ENCODE measurements at regions not wholly inside any gene's neighbourhood (a gene's known extent, or its start where the extent isn't known, plus 50 kb on each side); places are given as distances from the start of the nearest gene placed in this dataset.

DNA sequence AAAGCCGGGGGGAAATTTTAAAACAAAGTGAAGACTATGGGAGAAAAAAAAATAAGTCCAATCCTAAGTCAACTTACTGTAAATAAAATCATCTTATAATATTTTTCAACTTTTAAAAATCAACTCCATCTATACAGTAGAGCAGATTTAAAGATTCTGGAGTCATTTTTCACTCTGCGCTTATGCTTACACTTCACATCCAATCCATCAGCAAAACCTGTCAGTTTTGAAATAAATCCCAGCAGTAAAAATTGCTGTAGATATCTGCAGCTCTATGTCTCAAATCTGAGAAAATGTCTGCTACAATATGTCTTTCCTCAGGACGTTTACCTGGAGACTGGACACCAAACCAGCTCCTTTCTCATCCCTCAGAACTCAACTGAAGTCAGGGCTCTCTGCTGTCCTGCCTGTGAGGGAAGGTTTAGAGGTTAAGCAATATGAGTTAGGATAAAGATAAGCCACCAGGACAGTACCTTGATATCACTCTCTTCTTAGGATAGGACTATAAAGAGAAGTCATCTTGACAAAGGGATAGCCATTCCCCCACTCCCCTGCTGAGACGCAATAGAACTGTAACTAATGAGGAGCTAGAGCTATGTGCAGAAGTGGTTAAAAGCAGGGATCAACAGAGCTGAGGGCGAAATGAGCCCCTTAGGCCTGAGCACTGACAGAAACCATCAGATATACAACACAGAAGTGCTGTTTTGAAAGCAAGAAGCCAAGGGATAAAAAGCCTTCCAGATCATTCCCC, 254.7 kb upstream of the KLHL1 start:
- no peak for DNase-seq

GRCh38 chr13:70357031-70357430, 248.8 kb upstream of the KLHL1 start:
- DNase-seq, result no peak

DNA sequence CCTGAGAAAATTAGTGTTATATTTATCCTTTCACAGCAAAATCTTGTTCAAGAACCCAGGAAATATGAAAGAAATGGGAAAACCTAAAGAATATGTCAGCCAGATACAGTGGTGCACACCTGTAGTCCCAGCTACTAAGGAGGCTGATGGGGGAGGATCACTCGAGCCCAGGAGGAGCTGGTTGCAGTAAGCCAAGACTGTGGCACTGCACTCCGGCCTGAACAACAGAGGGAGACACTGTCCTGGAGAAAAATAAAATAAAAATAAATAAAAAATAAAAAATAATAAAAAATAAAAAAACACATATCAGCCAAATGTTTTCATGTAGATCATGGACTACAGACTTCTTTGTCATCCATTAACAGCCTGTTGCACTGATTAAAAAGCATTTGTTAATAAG, 244.8 kb upstream of the KLHL1 start:
- DNase-seq, result no peak

GRCh38 chr13:70347947-70348620, 239.8 kb upstream of the KLHL1 start:
- DNase-seq, result no peak

DNA sequence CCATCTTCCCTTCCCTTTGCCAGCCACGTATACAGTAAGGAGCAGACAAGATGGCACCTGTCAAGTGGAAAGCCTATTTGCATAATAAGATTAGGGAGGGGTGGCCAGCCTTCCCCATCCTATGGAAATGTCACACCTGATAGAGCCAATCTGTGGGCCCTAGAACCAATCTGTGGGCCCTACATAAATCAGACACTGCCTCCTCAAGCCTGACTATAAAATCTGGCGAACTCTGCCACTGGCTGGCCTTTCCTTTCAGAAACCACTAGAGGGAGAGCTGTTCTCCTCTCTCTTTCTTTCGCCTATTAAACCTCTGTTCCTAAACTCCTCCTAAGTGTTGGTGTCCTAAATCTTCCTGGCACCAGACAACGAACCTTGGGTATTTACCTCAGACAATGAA, 231.5 kb upstream of the KLHL1 start:
- DNase-seq, result no peak

DNA sequence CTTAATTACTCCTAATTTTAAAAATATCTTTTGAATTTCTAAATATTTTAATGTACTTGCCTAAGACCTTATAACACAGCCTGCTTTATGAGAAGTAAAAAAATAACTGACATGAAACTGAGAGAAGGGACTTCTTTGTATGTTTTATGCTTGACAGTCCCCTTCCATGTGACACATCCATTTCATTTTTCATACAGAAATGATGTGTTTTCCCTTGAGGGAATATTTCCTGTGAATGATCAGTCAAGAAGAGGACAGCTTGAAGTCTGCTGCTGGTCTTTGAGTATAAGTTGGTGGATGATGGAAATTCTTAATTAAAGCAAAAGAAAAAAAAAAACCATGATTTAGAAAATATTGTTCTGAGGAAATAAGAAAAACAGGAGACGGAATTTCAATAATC, 230.4 kb upstream of the KLHL1 start:
- DNase-seq, result no peak

DNA sequence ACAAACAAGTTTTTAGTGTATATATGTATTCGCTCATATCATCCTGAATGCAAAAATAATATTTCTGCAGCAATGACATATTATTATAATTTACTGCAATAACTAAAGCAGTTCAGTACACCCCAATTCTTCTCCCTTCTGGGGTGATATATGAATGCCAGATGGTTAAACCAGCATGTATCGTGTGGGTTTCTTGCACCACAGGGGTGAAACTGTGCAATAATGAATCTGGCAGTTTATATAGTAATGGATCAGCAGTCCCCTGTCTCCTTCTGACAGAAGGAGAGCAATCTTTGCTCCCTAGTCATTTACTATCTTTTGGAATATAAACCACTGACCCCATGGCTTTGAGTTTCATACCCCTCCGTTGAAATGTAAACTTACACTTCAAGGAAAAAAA, 228.6 kb upstream of the KLHL1 start:
- DNase-seq, result no peak

DNA sequence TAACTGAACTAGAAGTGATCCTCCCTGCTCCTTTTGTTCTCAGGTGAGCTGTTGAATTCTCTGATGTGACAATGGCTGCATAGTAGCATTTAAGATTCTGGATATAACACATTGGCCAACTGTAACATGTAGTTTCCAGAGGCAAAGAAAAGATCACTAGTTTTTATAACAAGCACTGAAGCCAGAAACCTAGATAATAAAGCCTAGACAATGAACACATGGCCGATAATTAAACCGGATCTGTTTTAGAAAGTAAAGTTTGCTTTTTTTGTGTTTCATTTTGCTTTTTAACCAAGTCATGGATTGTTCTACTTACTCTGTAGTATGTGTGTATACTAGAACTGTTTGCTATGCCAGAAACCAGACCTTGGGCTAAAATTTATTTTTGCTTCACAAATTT, 225.5 kb upstream of the KLHL1 start:
- no peak for DNase-seq

GRCh38 chr13:70330697-70331361, 222.6 kb upstream of the KLHL1 start:
- no peak for DNase-seq

- DNase-seq, result no peak
These were observed 216.3 kb upstream of the KLHL1 start for GRCh38 chr13:70324519-70324918.

DNA sequence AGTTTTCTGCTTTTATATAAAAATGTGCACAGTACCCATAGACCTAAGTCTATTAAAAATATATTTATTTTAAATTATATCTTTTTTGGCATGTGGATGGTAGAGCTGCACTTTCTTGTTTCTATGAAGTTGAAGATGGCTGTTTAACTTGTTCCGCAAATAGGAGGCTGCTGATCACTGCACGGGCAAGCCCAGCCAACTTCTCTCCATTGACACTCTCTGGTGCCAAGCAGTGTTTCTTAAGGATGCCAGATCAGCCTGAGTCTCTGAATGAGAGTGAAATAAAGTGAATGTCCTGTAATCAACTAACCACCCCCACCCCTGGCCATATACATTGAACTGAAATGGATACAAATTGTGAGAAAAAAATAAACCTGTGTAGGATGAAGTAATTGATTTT, 202.9 kb upstream of the KLHL1 start:
- DNase-seq, result no peak

DNA sequence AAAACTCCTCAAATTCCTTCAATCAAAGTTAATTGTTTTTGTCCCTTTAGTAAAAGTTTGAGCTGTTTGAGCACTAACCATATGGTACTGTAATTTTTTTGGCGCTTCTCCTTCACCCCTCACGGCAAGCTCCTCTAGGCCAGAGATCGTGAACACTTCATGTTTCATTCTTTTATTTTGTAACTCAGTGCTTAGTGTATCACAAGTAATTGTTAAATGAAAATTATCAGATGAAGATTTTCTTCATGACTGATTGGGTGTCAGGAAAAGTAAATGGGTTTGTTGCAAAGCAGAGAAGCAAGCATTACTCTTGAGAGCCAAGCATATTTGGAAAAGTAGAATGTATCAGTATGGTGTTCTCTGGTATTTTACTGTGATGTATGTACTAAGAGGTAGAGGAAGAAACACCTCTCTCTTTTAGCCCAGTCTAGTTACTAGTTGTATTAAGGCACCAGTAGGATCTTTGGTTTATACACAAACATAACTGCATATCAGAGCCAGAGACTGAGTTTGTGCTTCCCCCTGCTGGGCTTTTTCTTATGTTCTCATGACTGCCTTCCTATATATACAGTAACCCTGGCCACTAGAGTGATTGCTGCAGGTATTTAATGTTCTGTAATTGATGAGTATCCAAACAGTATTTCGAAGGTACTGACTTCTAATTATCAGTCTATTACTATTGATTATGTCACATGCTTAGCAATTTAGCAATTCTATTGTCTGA, 202.3 kb upstream of the KLHL1 start:
- no peak for DNase-seq

GRCh38 chr13:70297189-70297616, 189.0 kb upstream of the KLHL1 start:
- no peak for DNase-seq

GRCh38 chr13:70284371-70284770, 176.1 kb upstream of the KLHL1 start:
- no peak for DNase-seq

DNA sequence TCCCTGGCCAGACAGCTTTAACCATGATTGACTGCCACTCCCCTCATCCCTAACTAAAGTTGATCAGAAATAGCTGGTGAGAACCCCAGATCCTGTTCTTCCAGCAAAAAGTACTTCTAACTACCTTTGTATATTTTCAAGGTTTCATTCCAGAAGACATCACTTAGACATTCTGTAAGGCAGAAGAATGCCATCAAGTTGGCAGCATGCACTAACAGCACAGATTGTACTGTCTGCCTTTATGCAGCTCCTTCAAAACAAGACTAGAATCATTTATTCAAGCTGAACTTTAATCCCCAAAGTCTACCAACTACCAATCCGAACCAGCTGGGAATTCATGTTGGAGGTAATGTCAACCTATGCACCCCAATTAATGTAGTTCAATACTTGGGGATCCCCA, 167.6 kb upstream of the KLHL1 start:
- DNase-seq, result no peak

DNA sequence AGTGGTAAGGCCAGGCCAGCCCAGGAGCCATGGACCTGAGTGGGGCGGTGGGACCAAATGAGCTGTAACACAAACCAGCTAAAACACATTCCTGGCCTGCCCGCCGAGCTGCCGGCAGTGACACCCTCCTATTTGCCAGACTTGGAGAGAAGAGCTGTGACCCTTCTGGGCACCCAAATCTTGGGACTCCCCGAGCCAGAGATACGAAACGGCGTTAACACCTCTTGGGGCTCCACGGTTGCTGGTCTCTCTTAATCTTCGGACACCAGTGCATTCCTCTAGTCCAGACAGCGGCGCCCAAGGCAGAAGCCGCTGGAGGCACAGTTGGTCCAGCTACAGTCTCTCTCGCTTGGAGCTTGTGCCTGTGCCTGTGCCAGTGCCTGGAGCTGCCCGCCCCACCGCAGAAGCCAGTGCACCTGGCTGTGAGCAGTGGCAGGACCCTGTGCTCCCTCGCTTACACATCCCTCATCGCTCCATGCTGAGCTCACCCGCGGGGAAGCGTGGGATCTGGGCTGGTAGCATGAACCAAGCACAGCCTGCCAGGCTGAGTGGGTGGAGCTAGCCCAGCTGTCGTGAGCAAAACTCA, 147.2 kb upstream of the KLHL1 start:
- DNase-seq, result no peak

DNA sequence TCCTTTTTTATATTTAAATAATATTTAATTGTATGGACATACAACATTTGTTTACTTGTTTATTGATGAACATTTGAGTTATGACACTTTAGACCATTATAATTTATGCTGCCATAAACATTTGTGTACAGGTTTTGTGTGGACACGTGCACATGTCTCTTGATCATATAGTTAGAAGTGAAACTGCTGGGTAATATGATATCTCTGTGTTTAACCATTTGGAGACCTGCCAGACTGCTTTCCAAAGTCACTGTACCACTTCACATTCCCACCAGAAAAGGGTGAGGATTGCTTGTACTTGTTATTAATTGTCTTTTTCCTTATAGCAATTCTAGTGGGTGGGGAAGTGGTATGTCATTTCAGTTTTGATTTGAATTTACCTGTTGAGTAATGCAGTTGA, 145.6 kb upstream of the KLHL1 start:
- DNase-seq, result no peak

DNA sequence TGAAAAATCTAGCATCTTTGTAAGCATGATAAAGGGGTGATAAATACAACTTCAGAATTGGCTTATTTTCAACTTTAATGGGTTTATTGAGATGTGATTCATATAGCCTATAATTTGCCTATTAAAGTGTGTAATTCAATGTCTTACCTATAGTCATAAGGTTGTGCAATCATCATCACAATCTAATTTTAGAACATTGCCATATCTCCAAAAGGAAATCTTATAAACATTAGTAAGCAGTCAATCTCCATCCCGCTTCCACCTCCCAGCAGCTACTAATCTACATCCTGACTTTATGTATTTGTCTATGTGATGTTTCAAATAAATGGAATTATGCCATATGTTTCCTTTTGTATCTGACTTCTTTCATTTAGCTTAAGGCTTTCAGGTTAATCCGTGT, 145.2 kb upstream of the KLHL1 start:
- no peak for DNase-seq

DNA sequence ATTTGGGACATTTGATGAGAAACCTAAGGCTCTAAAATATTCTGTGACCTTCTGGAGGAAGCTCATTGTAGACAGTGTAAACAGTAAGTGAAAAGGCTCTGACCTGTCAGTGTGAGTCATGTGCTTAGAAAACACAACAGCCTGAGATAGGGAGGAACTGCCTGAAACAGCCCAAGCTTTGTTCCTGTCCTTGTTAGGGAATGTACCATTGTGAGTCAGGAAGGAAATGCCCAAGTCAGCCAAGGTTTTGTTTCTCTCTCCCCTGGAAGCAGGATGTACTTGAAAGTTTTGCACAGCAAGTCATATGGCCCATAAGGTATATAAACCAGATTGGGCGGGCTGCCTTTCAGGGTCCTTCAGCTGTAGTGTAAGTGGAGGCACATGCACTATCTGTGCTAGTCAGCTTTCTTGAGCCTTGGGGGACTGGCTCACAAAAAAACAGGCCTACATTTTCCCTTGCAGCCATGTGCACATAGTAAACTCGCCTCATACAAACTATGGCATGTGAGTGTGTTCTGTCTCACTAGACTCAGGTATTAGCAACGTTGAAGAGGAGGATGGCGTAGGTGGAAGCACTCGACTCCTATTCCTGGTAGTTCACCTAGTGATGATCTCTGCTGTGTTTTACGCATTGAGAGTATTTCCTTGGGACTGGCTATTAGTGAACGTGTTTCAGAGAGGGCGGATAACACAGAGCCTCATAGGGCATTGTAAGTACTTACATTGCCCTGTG, 141.2 kb upstream of the KLHL1 start:
- DNase-seq, result no peak

- no peak for DNase-seq
These were observed 128.9 kb upstream of the KLHL1 start for GRCh38 chr13:70237131-70237530.

- no peak for DNase-seq
These were observed 127.3 kb upstream of the KLHL1 start for GRCh38 chr13:70235565-70235964.

DNA sequence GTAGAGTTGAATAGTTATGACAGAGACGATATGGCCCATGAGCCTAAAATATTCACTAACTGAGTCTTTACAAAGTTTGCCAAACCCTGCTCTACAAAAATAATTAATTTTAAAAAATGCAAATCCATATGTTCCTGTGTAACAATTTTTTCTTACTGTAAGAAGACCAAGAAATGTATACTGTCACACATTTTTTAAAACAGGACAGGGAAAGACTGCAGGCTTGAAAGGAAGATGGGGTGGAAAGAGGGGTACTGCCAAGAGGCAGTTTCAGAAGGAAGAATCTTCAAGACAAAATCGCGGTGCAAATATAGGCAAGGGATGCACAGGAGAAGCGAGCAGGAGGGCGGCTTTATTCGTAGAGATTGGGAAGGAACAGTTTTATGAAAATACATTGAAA, 115.7 kb upstream of the KLHL1 start:
- DNase-seq, result no peak
